ENCODE measurements at regions not wholly inside any gene's neighbourhood (a gene's known extent, or its start where the extent isn't known, plus 50 kb on each side); places are given as distances from the start of the nearest gene placed in this dataset.

DNA sequence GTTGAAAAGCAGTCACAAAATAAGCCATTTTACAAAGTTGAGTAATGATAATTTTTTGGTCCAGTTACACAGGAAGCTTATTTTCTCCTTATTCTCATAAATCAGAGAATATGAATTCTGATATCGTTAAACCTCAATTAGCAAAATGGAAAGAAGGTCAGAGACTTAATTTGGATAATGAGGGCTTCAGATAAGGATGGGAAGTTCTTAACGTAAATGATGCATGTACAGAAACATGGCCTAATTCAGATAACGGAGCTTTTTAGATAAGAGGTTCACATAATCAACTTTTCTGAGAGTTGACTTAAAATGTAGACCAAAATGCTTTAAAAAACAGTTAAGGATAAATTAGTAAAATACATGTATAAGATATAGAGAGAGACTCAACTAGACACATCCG is 746.3 kb upstream of the SLC10A2 start:
- TF ChIP-seq, protein P1, sequence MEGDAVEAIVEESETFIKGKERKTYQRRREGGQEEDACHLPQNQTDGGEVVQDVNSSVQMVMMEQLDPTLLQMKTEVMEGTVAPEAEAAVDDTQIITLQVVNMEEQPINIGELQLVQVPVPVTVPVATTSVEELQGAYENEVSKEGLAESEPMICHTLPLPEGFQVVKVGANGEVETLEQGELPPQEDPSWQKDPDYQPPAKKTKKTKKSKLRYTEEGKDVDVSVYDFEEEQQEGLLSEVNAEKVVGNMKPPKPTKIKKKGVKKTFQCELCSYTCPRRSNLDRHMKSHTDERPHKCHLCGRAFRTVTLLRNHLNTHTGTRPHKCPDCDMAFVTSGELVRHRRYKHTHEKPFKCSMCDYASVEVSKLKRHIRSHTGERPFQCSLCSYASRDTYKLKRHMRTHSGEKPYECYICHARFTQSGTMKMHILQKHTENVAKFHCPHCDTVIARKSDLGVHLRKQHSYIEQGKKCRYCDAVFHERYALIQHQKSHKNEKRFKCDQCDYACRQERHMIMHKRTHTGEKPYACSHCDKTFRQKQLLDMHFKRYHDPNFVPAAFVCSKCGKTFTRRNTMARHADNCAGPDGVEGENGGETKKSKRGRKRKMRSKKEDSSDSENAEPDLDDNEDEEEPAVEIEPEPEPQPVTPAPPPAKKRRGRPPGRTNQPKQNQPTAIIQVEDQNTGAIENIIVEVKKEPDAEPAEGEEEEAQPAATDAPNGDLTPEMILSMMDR (IDR thresholded peaks at IDR 0.05) = no peak
- H3K4me1 ChIP-seq = no peaks in the 10 kb centered on the region
- no peak overlapping the region for H3K4me3 ChIP-seq
- no peaks in the 10 kb centered on the region for H3K27me3 ChIP-seq (ENCODE audit: low read depth)
- H3K27ac ChIP-seq = no peak overlapping the region
- H3K36me3 ChIP-seq = no peaks in the 10 kb centered on the region
- intact Hi-C loops (cut with DNase I) = no loop called here
- H3K9me3 ChIP-seq = no peaks in the 10 kb centered on the region
- ATAC-seq (no peak), DNase-seq (no peak)

DNA sequence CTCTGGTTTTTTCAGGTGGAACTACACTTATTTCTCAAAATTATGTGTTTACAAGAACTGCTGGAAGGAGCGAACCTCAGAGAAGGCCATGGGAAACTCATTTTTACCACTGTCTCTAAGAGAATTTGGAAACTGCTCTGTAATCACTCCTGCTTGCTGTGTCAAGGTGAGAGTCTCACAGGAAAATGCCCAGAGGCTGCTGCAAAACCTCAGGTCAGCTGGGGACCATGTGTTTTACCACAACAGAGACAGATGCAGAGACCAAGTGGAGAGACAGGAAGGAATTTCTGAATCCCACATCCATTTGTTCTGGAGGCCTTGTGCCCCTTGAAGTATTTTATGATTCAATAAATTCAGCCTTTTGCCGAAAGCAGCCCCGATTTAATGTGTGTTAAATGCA is 743.8 kb upstream of the SLC10A2 start:
- Histone ChIP-seq H3K4me3 (no peak overlapping the region), H3K36me3 (no peaks in the 10 kb centered on the region), H3K4me1 (no peaks in the 10 kb centered on the region), H3K27me3 (ENCODE audit: low read depth) (no peaks in the 10 kb centered on the region), H3K9me3 (no peaks in the 10 kb centered on the region), H3K27ac (no peak overlapping the region)
- intact Hi-C loops (cut with DNase I) = no loop called here
- TF ChIP-seq, protein P1 (IDR thresholded peaks at IDR 0.05) = no peak
- DNase-seq (no peak), ATAC-seq (no peak)

DNA sequence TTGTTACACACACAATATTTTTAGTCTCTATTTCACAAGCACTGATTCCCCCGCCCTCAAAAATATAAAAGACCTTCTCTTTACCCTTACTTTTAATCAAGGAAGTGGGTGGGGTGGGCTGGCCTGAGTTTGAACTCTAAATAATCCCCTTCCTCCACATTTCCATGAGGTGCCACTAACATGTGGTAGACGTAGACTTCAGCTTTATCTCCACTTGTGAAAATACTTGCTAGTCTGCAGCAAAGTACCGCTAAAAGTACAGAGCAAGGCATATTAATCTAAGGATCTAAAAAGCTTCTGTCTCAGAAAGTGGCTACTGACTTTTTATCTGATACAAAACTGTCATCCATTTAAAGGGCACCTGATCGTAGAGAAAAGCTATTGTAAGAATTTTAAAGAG is 739.6 kb upstream of the SLC10A2 start:
- Histone ChIP-seq H3K36me3 (no peaks in the 10 kb centered on the region), H3K4me3 (no peak overlapping the region), H3K27ac (no peak overlapping the region), H3K27me3 (ENCODE audit: low read depth) (no peaks in the 10 kb centered on the region), H3K9me3 (no peaks in the 10 kb centered on the region), H3K4me1 (no peaks in the 10 kb centered on the region)
- DNase-seq = no peak
- TF ChIP-seq, protein P1 (IDR thresholded peaks at IDR 0.05) = no peak
- intact Hi-C loops (cut with DNase I) = no loop called here
- ATAC-seq = no peak

DNA sequence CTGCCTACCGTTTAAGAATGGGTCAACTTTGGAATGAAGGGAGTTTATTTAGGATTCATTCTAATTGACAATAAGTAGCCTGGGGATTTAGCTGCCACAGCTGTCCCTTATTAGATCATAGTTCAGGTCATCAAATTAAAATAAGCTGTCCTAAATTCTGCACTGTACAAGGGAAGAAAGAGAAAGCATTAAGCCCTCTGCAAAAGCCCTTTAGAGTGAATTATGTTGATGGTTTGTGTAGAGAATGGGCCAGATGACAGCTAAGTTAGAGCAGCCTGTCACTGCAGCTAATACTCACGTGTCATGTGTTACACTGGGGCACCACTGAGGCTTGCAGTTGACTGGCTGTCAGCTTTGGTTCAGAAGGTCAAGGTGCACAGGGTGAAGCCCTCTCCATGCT is 737.1 kb upstream of the SLC10A2 start:
- H3K4me1 ChIP-seq = no peaks in the 10 kb centered on the region
- no peak overlapping the region for H3K4me3 ChIP-seq
- ATAC-seq = no peak
- TF ChIP-seq, protein P1 (IDR thresholded peaks at IDR 0.05) = no peak
- H3K27ac ChIP-seq = no peak overlapping the region
- intact Hi-C loops (cut with DNase I) = no loop called here
- H3K36me3 ChIP-seq = no peaks in the 10 kb centered on the region
- no peaks in the 10 kb centered on the region for H3K27me3 ChIP-seq (ENCODE audit: low read depth)
- no peaks in the 10 kb centered on the region for H3K9me3 ChIP-seq
- no peak for DNase-seq

DNA sequence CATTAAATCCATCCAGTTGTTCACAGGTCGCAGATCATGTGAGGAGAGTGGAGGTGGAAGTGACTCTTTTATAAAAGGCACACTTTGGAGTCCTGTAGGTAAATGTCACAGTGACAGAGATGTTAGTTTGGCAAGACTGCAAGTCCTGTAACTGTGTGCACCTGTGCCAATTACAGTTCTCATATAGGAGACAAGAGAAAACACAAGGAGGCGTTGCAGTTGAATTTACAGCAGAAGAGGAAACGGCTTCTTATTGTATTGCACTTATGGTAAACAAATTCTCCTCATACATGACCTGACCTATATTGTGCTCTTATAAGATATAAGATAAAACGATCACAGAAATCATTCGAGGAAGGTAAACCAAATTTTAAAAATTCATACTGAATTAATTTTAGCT is 732.8 kb upstream of the SLC10A2 start:
- ATAC-seq (no peak), DNase-seq (no peak)
- TF ChIP-seq, protein P1 (IDR thresholded peaks at IDR 0.05) = no peak
- no peaks in the 10 kb centered on the region for H3K27me3 ChIP-seq (ENCODE audit: low read depth)
- H3K4me1 ChIP-seq = no peaks in the 10 kb centered on the region
- H3K36me3 ChIP-seq = no peaks in the 10 kb centered on the region
- no peak overlapping the region for H3K27ac ChIP-seq
- H3K4me3 ChIP-seq = no peak overlapping the region
- intact Hi-C loops (cut with DNase I) = no loop called here
- no peaks in the 10 kb centered on the region for H3K9me3 ChIP-seq

DNA sequence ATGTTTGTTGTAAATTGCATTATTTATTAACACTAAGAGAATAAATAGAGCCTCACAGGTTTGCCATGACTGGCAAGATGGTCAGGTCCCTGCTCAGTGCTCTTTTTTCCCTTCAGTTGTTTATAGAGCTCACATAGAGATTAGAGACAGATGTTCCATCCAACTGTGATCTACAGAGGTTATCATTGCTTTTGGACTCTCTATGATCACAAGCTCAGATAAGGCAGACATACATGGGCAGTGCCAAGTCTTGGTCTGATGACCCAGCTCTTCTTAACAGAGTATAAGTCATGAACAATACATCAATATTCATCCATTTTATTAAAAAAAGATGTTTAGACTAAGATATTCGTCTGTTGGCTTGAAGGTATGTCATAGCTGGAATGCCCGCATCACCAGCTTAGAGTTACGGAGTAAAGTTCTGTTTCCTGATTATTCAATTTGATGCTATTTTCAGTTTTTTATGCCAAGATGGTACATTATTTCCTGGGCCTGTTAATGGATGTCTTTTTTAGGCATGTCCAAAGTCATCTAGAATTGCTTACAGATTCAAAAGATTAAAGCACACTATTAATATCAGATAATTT is 729.8 kb upstream of the SLC10A2 start:
- no peak overlapping the region for H3K4me3 ChIP-seq
- ATAC-seq (no peak), DNase-seq (no peak)
- H3K27ac ChIP-seq = no peak overlapping the region
- no peaks in the 10 kb centered on the region for H3K27me3 ChIP-seq (ENCODE audit: low read depth)
- H3K9me3 ChIP-seq = no peaks in the 10 kb centered on the region
- TF ChIP-seq, protein P1 (IDR thresholded peaks at IDR 0.05) = no peak
- intact Hi-C loops (cut with DNase I) = no loop called here
- H3K4me1 ChIP-seq = no peaks in the 10 kb centered on the region
- H3K36me3 ChIP-seq = no peaks in the 10 kb centered on the region
